Mesendoderm (in vitro differentiated cells): ENCODE measurements at regions not wholly inside any gene's neighbourhood (a gene's known extent, or its start where the extent isn't known, plus 50 kb on each side); places are given as distances from the start of the nearest gene placed in this dataset.

Experiments used
- DNase-seq: peaks from one replicate; pipeline ENCODE4 v3.0.0; 2013
- H2AK5ac ChIP-seq: 2 replicates; pipeline ENCODE4 v1.6.1; 2013; ENCODE audit warnings: low read length, inconsistent platforms
- H2BK120ac ChIP-seq: 2 replicates; pipeline ENCODE4 v1.6.1; 2013; ENCODE audit warnings: low read depth, mild to moderate bottlenecking, low read length, moderate library complexity, mixed read lengths
- H2BK15ac ChIP-seq: replicated peaks from 2 replicates; pipeline ENCODE4 v1.6.1; 2013; ENCODE audit warnings: low read depth, mild to moderate bottlenecking, moderate library complexity
- H2BK5ac ChIP-seq: 2 replicates; pipeline ENCODE4 v1.6.1; 2013; ENCODE audit warnings: low read length, inconsistent platforms
- H3K18ac ChIP-seq: 2 replicates; pipeline ENCODE4 v1.6.1; 2013; ENCODE audit warnings: mild to moderate bottlenecking, low read length, mixed read lengths
- H3K23ac ChIP-seq: one replicate; pipeline ENCODE4 v1.6.1; 2013; ENCODE audit warnings: low read length
- H3K27ac ChIP-seq: 2 replicates; pipeline ENCODE4 v1.5.1; 2013; ENCODE audit warnings: low read depth, mild to moderate bottlenecking, inconsistent platforms, low read length, moderate library complexity
- H3K27me3 ChIP-seq: 2 replicates; pipeline ENCODE4 v1.6.1; 2013; ENCODE audit warnings: low read length, control low read depth, mild to moderate bottlenecking, inconsistent platforms; ENCODE audit not compliant: insufficient read depth, poor library complexity
- H3K36me3 ChIP-seq: 2 replicates; pipeline ENCODE4 v1.6.1; 2013; ENCODE audit warnings: low read length, inconsistent platforms; ENCODE audit not compliant: control insufficient read depth, insufficient read depth
- H3K4ac ChIP-seq: one replicate; pipeline ENCODE4 v1.6.1; 2013; ENCODE audit warnings: low read depth, mild to moderate bottlenecking, low read length, moderate library complexity
- H3K4me1 ChIP-seq: 2 replicates; pipeline ENCODE4 v1.6.1; 2013; ENCODE audit warnings: low read depth, low read length, inconsistent platforms; ENCODE audit not compliant: control insufficient read depth
- H3K4me2 ChIP-seq: 2 replicates; pipeline ENCODE4 v1.6.1; 2013; ENCODE audit warnings: low read length
- H3K4me3 ChIP-seq: 2 replicates; pipeline ENCODE4 v1.5.1; 2013; ENCODE audit warnings: mild to moderate bottlenecking, low read length
- H3K56ac ChIP-seq: one replicate; pipeline ENCODE4 v1.6.1; 2013; ENCODE audit warnings: low read length
- H3K79me1 ChIP-seq: 2 replicates; pipeline ENCODE4 v1.6.1; 2013; ENCODE audit warnings: low read length, inconsistent platforms
- H3K79me2 ChIP-seq: 2 replicates; pipeline ENCODE4 v1.6.1; 2013; ENCODE audit warnings: mild to moderate bottlenecking, low read length; ENCODE audit not compliant: control insufficient read depth, insufficient read depth
- H3K9ac ChIP-seq: 2 replicates; pipeline ENCODE4 v1.6.1; 2013; ENCODE audit warnings: low read length, inconsistent platforms
- H4K5ac ChIP-seq: one replicate; pipeline ENCODE4 v1.6.1; 2013; ENCODE audit warnings: low read length
- H4K8ac ChIP-seq: one replicate; pipeline ENCODE4 v1.6.1; 2013; ENCODE audit warnings: low read depth, mild to moderate bottlenecking, control low read depth, low read length, moderate library complexity
- WGBS: extraction: QIAGEN DNeasy Blood & Tissue Kit; methylation state at CpG from one replicate; pipeline ENCODE4 v1.1.7; 2013; ENCODE audit warnings: low lambda C conversion rate, missing lambda C conversion rate; ENCODE audit not compliant: insufficient coverage; ENCODE audit errors: extremely low coverage; 5-methylcytosine and 5-hydroxymethylcytosine counted together

DNA sequence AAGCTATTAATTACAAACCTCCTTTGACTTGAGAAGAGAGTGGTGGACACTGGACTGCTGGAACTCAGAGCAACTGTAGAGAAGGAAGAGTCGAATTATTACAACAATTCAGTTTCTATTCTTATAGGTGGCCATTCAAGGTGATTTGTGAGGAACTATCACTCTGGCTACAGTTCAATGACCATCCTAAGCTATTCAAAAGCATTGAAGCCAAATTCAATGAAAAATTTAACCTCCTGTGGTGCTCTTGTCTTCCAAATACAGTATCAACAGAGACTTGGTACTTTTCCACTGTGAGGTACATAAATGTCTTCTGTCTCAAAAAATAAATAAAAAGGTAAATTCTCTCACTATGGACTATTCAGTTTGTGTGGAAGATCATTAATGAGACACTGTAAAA is 513.3 kb upstream of the SEMA6D start:
- H3K9ac ChIP-seq: no peak overlapping the region
- whole genome bisulfite sequencing: no CpG with 5 or more reads among the region's 1 CpG
- no peak overlapping the region for H2AK5ac ChIP-seq
- peaks cover 5% of the 10 kb centered on the region for H3K4me1 ChIP-seq
- H2BK120ac ChIP-seq: no peak overlapping the region
- H3K56ac ChIP-seq: no peak overlapping the region
- no peak overlapping the region for H3K23ac ChIP-seq
- no peak overlapping the region for H3K27ac ChIP-seq
- H4K5ac ChIP-seq: no peak overlapping the region
- no peaks in the 10 kb centered on the region for H3K79me1 ChIP-seq
- H3K4me2 ChIP-seq: no peak overlapping the region
- H3K27me3 ChIP-seq: no peaks in the 10 kb centered on the region
- H3K18ac ChIP-seq: no peak overlapping the region
- H4K8ac ChIP-seq: no peak overlapping the region
- H2BK5ac ChIP-seq: no peak overlapping the region
- no peak overlapping the region for H2BK15ac ChIP-seq
- H3K79me2 ChIP-seq: no peaks in the 10 kb centered on the region
- no peak overlapping the region for H3K4me3 ChIP-seq
- DNase-seq: no peak
- H3K4ac ChIP-seq: no peak overlapping the region
- no peaks in the 10 kb centered on the region for H3K36me3 ChIP-seq

DNA sequence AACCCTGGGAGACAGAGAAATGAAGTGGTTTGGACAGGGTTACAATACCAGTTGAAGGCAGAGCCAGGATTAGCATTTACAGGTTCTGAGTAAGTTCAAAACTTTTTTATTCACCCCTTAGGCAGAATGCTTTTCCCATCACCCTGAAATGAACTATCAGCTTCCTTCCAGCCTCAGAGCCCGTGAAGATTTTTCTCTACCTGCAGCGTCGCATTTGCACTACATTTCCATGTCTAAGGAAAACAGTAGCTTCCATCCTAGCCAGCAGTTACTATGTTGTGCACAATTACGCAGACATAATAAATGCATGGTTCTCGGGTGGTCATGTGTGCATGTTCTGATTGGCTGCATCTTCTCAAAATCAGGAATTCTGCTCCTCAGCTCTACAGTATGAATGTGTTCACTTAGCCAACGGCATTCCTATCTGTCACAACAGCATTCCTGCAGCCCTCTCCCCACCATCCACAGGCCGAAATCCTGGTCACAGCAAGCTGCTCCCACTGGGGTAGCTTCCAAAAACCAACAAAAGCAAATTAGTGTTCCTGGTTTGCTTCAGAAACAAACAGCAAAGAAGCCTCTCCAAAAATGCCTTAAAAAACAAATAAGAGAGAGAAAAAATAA is 510.8 kb upstream of the SEMA6D start:
- Histone ChIP-seq H4K8ac (no peak overlapping the region), H3K56ac (no peak overlapping the region), H3K4me2 (no peak overlapping the region), H3K79me2 (no peaks in the 10 kb centered on the region), H4K5ac (no peak overlapping the region), H3K23ac (no peak overlapping the region), H2AK5ac (no peak overlapping the region), H3K4ac (no peak overlapping the region), H2BK120ac (no peak overlapping the region), H3K36me3 (no peaks in the 10 kb centered on the region), H3K4me1 (peaks cover 4% of the 10 kb centered on the region), H2BK5ac (no peak overlapping the region), H3K9ac (no peak overlapping the region), H3K18ac (peak overlapping the region; percentile 3), H2BK15ac (no peak overlapping the region), H3K79me1 (no peaks in the 10 kb centered on the region), H3K27ac (no peak overlapping the region), H3K27me3 (no peaks in the 10 kb centered on the region), H3K4me3 (no peak overlapping the region)
- no CpG with 5 or more reads among the region's 7 CpGs for WGBS
- DNase-seq: peak; percentile 30

DNA sequence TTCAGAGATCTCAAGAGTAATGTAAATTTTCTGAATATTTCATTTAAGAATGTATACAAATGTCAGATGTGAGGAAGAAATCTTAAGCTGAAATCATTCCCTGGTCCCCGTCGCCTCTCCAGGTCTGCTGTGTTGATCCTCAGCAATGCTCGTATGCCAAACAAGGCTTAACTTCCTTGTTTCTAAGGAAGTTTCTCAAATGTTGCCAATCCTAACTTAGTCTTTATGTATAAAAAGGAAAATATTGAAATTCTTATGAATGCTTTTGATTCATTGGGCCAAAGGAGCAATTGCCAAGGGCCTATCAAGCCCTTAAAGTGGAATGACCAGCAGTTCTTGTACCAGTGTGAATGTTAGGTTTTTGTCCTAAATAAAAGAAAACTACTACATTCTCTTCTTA is 507.7 kb upstream of the SEMA6D start:
- H3K79me2 ChIP-seq: no peaks in the 10 kb centered on the region
- no peak for DNase-seq
- no CpG with 5 or more reads among the region's 3 CpGs for WGBS

DNA sequence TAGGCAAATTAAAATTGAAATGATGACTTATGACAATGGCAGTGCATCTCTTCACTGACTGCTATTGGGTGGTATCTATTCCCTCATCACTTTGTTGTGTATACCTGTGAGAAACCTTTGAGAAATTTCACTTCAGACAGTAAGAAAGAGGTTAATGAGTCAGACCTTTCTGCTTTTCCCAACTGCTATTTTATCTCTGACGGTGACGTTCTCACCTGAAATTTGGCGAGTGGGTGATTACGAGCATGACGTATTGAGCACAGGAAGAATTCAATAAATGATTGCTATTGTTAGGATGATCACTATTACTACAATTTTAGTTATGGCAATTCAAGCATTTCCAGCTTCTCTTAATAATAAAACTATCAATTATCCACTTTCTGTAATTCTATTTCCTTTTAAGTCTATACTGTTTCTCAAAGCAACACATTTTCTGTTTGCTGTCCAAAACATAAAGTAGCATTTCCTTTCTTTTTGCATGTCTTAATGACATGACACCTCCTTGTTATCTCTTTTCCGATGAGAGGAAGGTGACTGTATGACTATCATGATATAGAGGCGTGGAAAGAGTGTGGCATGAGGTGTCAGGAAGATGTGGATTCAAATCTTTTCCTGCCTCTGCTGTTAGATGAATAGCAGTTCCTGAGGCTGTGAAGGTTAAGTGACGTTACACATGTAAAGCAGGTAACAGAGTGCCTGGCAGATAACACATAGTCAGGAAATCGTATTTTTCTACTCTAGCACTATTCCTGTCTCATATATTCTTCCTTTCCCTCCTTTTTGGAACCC is 504.9 kb upstream of the SEMA6D start:
- H3K56ac ChIP-seq: peak overlapping the region; percentile 78
- no peak overlapping the region for H2BK120ac ChIP-seq
- no CpG with 5 or more reads among the region's 9 CpGs for WGBS
- peaks cover 10% of the 10 kb centered on the region for H3K4me1 ChIP-seq
- no peak overlapping the region for H3K4ac ChIP-seq
- no peaks in the 10 kb centered on the region for H3K79me2 ChIP-seq
- H3K23ac ChIP-seq: no peak overlapping the region
- H4K5ac ChIP-seq: peak overlapping the region; percentile 85
- no peaks in the 10 kb centered on the region for H3K79me1 ChIP-seq
- no peak overlapping the region for H3K4me2 ChIP-seq
- peak; percentile 93 for DNase-seq
- H3K27ac ChIP-seq: peak overlapping the region; percentile 44
- peak overlapping the region; percentile 40 for H3K9ac ChIP-seq
- H3K27me3 ChIP-seq: no peaks in the 10 kb centered on the region
- peak overlapping the region; percentile 97 for H2BK5ac ChIP-seq
- H3K4me3 ChIP-seq: no peak overlapping the region
- H2BK15ac ChIP-seq: no peak overlapping the region
- H3K36me3 ChIP-seq: no peaks in the 10 kb centered on the region
- H2AK5ac ChIP-seq: no peak overlapping the region
- H4K8ac ChIP-seq: no peak overlapping the region
- no peak overlapping the region for H3K18ac ChIP-seq

More for the DNA sequence above, 507.7 kb upstream of the SEMA6D start:
- Histone ChIP-seq H3K27ac (no peak overlapping the region), H3K36me3 (no peaks in the 10 kb centered on the region), H3K56ac (no peak overlapping the region), H2BK120ac (no peak overlapping the region), H2BK15ac (no peak overlapping the region), H3K27me3 (no peaks in the 10 kb centered on the region), H2AK5ac (no peak overlapping the region), H3K4ac (no peak overlapping the region), H3K4me1 (peaks cover 12% of the 10 kb centered on the region), H3K4me2 (no peak overlapping the region), H3K23ac (no peak overlapping the region), H4K8ac (no peak overlapping the region), H2BK5ac (no peak overlapping the region), H4K5ac (no peak overlapping the region), H3K9ac (no peak overlapping the region), H3K4me3 (no peak overlapping the region), H3K79me1 (no peaks in the 10 kb centered on the region), H3K18ac (no peak overlapping the region)

DNA sequence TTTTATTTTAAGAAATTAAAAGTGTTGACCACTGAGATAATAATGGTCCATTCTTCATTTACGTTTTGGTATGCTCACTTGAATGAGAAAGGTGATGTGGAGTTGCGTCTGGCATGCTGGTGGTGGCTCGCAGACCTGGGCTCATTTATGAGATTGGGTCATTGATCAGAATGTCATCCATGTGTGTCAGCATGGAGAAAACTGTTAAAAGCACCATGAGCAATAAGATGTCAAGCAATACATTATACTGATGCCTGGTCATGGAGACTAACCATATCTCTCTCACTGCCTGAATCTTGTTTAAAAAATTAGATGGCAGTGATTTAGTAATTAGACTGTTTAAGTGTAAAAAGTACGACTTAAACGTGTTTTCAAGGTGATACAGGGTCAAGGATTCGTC is 503.4 kb upstream of the SEMA6D start:
- H3K4me2 ChIP-seq: no peak overlapping the region
- no peak overlapping the region for H2AK5ac ChIP-seq
- H2BK15ac ChIP-seq: no peak overlapping the region
- H4K8ac ChIP-seq: no peak overlapping the region
- no peak overlapping the region for H3K23ac ChIP-seq
- H2BK120ac ChIP-seq: no peak overlapping the region
- H3K79me1 ChIP-seq: no peaks in the 10 kb centered on the region
- peak overlapping the region; percentile 73 for H2BK5ac ChIP-seq
- no peak overlapping the region for H4K5ac ChIP-seq
- peaks cover 13% of the 10 kb centered on the region for H3K4me1 ChIP-seq
- no peak overlapping the region for H3K4ac ChIP-seq
- no peak overlapping the region for H3K4me3 ChIP-seq
- peak overlapping the region; percentile 25 for H3K56ac ChIP-seq
- no peaks in the 10 kb centered on the region for H3K79me2 ChIP-seq
- H3K27me3 ChIP-seq: no peaks in the 10 kb centered on the region
- H3K36me3 ChIP-seq: no peaks in the 10 kb centered on the region
- H3K27ac ChIP-seq: no peak overlapping the region
- H3K18ac ChIP-seq: no peak overlapping the region
- WGBS: no CpG with 5 or more reads among the region's 6 CpGs
- H3K9ac ChIP-seq: no peak overlapping the region
- no peak for DNase-seq
